Prostate gland (tissue), 2 donors: ENCODE measurements at regions not wholly inside any gene's neighbourhood (a gene's known extent, or its start where the extent isn't known, plus 50 kb on each side); places are given as distances from the start of the nearest gene placed in this dataset.

Experiments used
- DNase-seq: peaks from one replicate; pipeline ENCODE4 v3.0.0-alpha.2; 2019; ENCODE audit warnings: low spot score
- H3K27ac ChIP-seq, 2 donors: fragments of 200-600 bp; sonication (generic); 2 replicates each; pipeline ENCODE4 v1.5.1; 2017 to 2019
- H3K27me3 ChIP-seq: fragments of 200-600 bp; sonication (generic); replicated peaks from 2 replicates; pipeline ENCODE4 v1.5.1; 2019; ENCODE audit not compliant: insufficient read depth
- H3K36me3 ChIP-seq, 2 donors: fragments of 200-600 bp; sonication (generic); 1 replicate in 1 of 2; 2 replicates in 1 of 2; pipeline versions ENCODE4 v1.5.1 to v1.8.1; 2017 to 2019
- H3K4me1 ChIP-seq: fragments of 200-600 bp; sonication (generic); replicated peaks from 2 replicates; pipeline ENCODE4 v1.5.1; 2019
- H3K4me3 ChIP-seq, 2 donors: fragments of 200-600 bp; sonication (generic); 2 replicates each; pipeline ENCODE4 v1.5.1; 2017 to 2019
- H3K9me3 ChIP-seq: fragments of 200-600 bp; sonication (generic); 2 replicates; pipeline ENCODE4 v1.5.1; 2017
- CTCF ChIP-seq, 4 experiments: fragments of 200-600 bp in 2 of 4; fragments of 450-650 bp in 2 of 4; sonication (generic) in 2 of 4; IDR thresholded peaks; 1 replicate in 3 of 4; 2 replicates in 1 of 4; pipeline ENCODE4 v1.5.1; 2016 to 2019; ENCODE audit warnings: antibody characterized with exemption in 4 of 4, mild to moderate bottlenecking in 2 of 4, moderate library complexity in 2 of 4
- POLR2A ChIP-seq: fragments of 450-650 bp; IDR thresholded peaks from one replicate; pipeline ENCODE4 v1.6.1; 2016; ENCODE audit warnings: antibody characterized with exemption, mild to moderate bottlenecking
- POLR2AphosphoS5 ChIP-seq: sonication (generic); formaldehyde crosslinking; IDR thresholded peaks from one replicate; pipeline ENCODE4 v1.6.1; 2017; ENCODE audit warnings: antibody characterized with exemption
- WGBS: methylation state at CpG from one replicate; pipeline ENCODE4 v1.1.5; 2018; 5-methylcytosine and 5-hydroxymethylcytosine counted together
- intact Hi-C: fragments of 100-400 bp; cut with DNase I; formaldehyde crosslinking; loops from one replicate; pipeline ENCODE4 v1.14.2; 2022

GRCh38 chr18:43952398-43952797, 675.1 kb upstream of the SYT4 start:
- no peaks in the 10 kb centered on the region for H3K4me1 ChIP-seq
- no peaks in the 10 kb centered on the region for H3K36me3 ChIP-seq
- no peaks in the 10 kb centered on the region for H3K9me3 ChIP-seq
- DNase-seq, result no peak
- intact Hi-C loops, result no loop called here
- 94% methylated on average over 3 of the region's 3 CpGs for WGBS
- no peak for TF ChIP-seq CTCF (IDR thresholded peaks at IDR 0.05)
- no peak for TF ChIP-seq POLR2AphosphoS5
- no peak for TF ChIP-seq POLR2A
- H3K27me3 ChIP-seq, result no peaks in the 10 kb centered on the region
- no peak overlapping the region for H3K27ac ChIP-seq
- no peak overlapping the region for H3K4me3 ChIP-seq

DNA sequence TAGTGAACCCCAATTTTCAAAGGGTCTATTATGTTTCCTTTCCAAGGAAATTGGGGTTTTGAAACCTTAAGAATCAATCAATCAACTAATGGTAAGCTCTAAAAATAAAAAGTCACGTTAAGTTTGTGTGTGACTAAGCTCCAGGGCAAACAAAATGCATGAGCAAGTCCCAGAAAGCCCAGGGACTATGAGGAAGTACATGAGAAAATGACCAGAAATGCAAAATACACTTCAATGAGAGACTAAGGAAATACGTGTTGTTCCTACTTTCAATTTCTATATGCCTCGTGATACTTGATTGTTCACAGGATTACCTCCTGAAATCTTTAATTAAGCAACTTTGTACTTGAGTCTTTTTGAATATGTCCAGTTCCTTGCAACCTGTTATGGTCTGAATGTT, 684.4 kb upstream of the SYT4 start:
- Histone ChIP-seq H3K4me1 (no peaks in the 10 kb centered on the region), H3K27ac (no peak overlapping the region), H3K9me3 (no peaks in the 10 kb centered on the region), H3K27me3 (no peaks in the 10 kb centered on the region), H3K36me3 (no peaks in the 10 kb centered on the region), H3K4me3 (no peak overlapping the region)
- intact Hi-C loops, result no loop called here
- 69% methylated on average over 3 of the region's 3 CpGs for WGBS
- DNase-seq, result no peak
- TF ChIP-seq POLR2A, result no peak
- no peak for TF ChIP-seq POLR2AphosphoS5
- no peak for TF ChIP-seq CTCF (IDR thresholded peaks at IDR 0.05)

DNA sequence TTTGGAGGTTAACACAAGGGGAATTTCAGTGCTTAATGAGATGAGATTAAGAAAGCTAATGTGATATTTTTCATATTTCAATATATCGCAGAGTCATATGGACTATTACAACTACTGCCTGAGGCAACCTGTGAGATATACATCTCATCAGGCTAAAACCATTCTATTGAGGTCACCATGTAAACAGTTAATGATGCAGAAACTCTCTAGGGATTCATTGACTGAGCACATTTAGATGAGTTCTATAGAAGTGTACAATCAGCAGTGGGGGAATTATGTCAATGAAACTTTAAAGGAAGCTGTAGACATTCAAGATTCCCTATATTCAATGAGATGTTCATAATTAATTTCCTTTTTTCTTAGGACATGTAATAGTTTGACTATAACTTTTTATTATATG, 687.4 kb upstream of the SYT4 start:
- H3K36me3 ChIP-seq, result no peaks in the 10 kb centered on the region
- no peaks in the 10 kb centered on the region for H3K4me1 ChIP-seq
- no peak for DNase-seq
- TF ChIP-seq POLR2AphosphoS5, result no peak
- no peak for TF ChIP-seq POLR2A
- TF ChIP-seq CTCF (IDR thresholded peaks at IDR 0.05), result no peak
- H3K9me3 ChIP-seq, result no peaks in the 10 kb centered on the region
- 100% methylated on average over 1 of the region's 1 CpG for WGBS
- H3K27me3 ChIP-seq, result no peaks in the 10 kb centered on the region
- no peak overlapping the region for H3K27ac ChIP-seq
- no peak overlapping the region for H3K4me3 ChIP-seq
- intact Hi-C loops, result no loop called here

DNA sequence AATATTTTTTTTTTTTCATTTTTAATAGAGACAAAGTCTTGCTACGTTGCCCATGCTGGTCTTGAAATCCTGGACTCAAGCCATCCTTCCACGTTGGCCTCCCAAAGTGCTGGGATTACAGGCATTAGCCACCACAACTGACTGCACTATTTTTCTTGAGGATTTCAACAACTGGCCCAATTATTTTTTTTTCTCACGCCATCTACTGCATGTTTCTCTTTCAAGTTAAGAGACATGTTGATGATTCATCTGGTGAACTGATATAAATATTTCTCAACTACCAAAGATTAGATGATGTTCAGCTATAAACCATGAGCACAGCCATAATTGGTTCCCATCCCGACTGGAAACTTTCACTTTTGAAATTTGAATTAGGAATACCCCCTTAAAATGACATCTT, 688.4 kb upstream of the SYT4 start:
- no peaks in the 10 kb centered on the region for H3K4me1 ChIP-seq
- WGBS, result 85% methylated on average over 4 of the region's 4 CpGs
- no peak for TF ChIP-seq POLR2A
- no peak for TF ChIP-seq CTCF (IDR thresholded peaks at IDR 0.05)
- no peak for TF ChIP-seq POLR2AphosphoS5
- no peak overlapping the region for H3K4me3 ChIP-seq
- no peak overlapping the region for H3K27ac ChIP-seq
- intact Hi-C loops, result no loop called here
- DNase-seq, result no peak
- H3K27me3 ChIP-seq, result no peaks in the 10 kb centered on the region
- no peaks in the 10 kb centered on the region for H3K36me3 ChIP-seq
- H3K9me3 ChIP-seq, result no peaks in the 10 kb centered on the region

DNA sequence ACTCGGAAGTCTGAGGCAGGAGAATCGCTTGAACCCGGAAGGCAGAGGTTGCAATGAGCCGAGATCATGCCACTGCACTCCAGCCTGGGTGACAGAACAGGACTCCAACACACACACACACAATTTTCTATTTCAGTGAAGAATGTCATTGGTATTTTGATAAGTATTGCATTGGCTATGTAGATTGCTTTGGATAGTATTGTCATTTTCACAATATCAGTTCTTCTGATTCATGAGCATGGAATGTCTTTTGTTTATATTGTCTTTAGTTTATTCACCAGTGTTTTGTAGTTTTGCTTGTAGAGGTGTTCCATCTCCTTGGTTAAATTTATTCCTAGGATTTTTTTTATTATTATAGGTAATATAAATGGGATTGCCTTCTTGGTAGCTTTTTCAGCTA, 693.4 kb upstream of the SYT4 start:
- H3K27me3 ChIP-seq, result no peaks in the 10 kb centered on the region
- no peak overlapping the region for H3K4me3 ChIP-seq
- H3K4me1 ChIP-seq, result no peaks in the 10 kb centered on the region
- no peaks in the 10 kb centered on the region for H3K36me3 ChIP-seq
- no peak overlapping the region for H3K27ac ChIP-seq
- 93% methylated on average over 4 of the region's 4 CpGs for WGBS
- no peak for DNase-seq
- TF ChIP-seq CTCF (IDR thresholded peaks at IDR 0.05) (no peak), POLR2A (no peak), POLR2AphosphoS5 (no peak)
- intact Hi-C loops, result no loop called here
- no peaks in the 10 kb centered on the region for H3K9me3 ChIP-seq
